Inferior parietal cortex (tissue), 1 donor: ENCODE measurements at regions not wholly inside any gene's neighbourhood (a gene's known extent, or its start where the extent isn't known, plus 50 kb on each side); places are given as distances from the start of the nearest gene placed in this dataset.
"Not testable (repeated sequence)": the region's sequence is repeated elsewhere in the genome, so short reads cannot be mapped to it uniquely, and the experiment has no call there.

Experiments
- DNase-seq: peaks from one replicate; pipeline ENCODE4 v3.0.0-alpha.2; 2016; ENCODE audit errors: extremely low spot score

DNA sequence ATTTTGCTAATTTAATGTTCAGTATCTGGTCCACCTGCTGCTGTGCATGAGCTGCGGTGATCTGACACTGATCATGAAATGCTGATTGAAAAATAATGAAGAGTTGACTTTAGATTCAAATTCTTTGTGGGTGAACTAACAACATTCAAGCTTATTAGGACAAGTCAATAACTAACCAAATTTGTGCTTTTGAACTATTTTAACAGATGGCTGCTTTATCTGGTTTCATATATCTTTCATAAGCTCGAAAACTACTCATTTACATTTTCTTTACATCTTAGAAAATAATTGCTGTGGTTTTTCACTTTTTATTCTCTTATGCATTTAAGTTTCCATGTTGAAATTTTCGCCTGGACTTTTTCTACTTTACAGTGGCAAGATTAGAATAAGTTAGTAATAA is 274.8 kb upstream of the CCNG1 start:
- DNase-seq, result no peak

DNA sequence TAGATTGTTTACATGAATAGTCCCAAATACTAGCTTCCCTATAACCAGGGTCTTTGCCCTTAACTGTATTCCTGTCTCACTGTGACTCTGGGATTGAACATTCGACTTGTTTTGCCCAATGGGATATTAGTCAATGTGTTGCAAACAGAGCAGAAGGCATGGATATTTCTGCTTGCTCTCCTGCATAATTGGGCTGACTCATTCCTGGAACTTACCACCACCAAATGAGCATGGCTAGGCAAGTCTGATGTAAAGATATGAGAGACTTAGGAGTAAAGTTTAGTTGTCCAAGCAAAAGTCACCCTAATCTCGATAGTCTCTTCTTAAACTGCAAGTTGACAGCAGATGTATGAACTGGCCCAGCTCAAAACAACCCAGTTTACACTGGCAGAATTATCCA is 273.5 kb upstream of the CCNG1 start:
- no peak for DNase-seq

DNA sequence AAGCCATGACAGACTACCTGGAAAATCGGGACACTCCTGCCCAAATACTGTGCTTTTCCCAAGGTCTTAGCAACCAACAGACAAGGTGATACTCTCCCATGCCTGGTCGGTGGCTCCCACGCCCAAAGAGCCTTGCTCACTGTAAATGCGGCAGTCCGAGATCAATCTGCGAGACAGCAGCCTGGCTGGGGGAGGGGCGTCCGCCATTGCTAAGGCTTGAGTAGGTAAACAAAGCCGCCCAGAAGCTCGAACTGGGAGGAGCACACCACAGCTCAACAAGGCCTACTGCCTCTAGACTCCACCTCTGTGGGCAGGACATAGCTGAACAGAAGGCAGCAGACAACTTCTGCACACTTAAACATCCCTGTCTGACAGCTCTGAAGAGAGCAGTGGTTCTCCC is 272.1 kb upstream of the CCNG1 start:
- no peak for DNase-seq

DNA sequence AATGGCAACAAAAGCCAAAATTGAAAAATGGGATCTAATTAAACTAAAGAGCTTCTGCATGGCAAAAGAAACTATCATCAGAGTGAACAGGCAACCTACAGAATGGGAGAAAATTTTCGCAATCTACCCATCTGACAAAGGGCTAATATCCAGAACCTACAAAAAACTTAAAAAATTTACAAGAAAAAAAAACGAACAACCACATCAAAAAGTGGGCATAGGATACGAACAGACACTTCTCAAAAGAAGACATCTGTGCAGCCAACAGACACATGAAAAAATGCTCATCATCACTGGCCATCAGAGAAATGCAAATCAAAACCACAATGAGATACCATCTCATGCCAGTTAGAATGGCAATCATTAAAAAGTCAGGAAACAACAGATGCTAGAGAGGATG is 267.2 kb upstream of the CCNG1 start:
- DNase-seq, result not testable (repeated sequence)

DNA sequence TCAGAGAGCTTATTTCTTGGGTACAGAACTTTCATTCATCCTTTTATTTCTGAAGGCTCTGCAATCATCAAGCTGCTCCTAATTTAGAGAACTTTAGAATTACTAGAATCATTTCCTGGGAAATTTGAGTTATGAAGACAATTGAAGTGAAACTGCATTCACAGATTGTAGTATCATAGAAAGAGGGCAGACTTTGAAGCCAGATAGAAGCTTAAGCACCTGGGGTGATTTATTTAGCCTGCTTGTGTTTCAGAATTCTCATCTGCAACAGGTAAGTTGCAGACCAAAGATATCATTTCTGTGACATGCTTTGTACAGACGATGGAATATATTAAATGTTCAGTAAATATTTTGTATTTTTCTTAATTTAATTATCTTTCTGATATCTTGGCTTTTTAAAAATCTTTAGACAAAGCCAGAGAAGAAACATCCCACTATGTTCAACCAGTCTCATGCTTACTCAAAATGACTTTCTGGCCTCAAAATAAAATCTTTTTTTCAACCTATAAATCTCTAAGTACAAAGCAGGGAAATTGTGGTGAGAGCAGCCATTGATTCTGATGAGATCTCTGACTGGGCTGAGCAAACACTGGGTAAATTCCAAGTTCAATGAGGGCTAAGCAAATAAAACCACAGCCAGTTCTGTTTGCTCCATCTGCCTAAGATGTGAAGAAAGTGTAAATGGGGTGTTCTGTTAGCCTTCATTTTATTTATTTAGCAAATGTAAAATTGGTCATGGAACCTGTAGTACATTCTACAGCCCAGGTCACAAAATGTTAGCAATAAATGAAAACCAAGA is 264.7 kb upstream of the CCNG1 start:
- DNase-seq, result no peak

DNA sequence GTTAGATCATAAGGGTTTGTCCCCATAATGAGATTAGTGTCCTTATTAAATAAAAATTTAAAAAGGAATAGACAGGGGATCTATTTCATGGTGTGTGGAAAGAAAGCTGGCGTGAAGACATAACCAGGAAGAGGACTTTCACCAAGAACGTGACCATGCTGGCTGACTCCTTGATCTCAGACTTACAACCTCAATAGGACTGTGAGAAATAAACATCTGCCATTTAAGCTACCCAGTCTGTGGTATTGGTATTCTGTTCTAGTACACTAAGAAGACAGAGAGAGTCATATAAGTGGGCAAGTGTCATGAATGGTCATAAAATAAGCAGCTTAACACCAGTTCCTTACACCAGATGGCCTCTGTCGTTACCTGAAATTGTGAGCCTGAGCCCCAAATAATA is 259.4 kb upstream of the CCNG1 start:
- no peak for DNase-seq

DNA sequence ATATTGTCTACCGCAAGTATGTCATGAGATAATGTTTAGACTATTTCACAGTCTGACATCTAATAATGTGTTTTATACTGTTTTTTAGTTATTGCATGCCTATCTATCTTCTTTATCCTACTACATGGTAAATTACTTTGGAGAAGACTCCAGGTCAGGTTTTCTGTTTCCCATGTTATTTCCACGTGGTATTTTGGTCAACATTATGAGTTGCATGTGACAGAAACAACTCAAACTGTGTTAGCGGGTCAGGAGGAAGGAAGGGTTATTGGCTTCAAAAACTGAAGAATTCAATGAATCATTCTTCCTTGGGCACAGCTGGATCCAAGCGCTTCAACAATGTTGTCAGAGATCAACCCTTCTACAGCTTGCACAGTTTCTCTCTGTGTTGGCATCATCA is 252.1 kb upstream of the CCNG1 start:
- no peak for DNase-seq

DNA sequence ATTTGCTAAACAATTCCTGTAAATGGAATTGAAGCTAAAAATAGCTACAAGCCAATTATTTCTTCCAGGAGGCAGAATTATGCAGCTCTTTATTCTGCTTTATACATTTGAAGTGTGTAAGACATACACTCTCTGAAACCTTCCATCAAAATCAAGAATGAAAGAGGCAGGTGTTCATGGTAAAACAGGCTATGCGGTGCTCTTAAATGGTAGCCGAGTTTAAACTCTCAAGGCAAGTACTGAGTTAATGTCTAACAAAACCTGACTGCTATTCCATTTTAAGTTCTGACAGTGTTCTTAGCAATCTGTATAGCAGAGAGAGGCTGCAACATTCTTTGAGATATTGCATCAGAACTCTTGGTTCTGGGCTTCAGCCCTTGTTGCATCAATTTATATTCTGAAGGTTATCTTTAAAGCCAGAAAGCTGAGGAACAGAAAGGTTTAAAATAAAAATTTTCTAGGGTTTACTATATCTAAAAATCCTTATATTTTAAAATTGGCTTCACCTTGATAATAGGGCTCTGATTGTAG is 248.3 kb upstream of the CCNG1 start:
- no peak for DNase-seq

DNA sequence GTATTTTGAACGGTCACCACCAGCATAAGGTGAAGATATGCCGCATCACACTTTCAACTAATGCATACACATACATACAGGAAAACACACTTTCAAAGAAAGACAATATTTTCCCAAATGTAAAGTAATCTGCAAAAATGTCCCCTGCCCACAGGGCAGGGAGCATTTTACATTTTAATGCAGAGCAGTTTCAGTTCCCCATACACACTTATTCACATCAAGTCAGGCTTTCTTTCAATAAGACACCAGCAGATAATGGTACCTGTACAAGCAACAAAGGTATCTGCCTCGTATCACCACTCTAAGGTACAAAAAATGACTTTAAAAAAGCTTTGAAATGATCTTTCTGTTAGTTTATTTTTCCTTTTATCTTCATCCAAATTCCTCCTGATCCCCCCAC is 247.1 kb upstream of the CCNG1 start:
- DNase-seq, result no peak

DNA sequence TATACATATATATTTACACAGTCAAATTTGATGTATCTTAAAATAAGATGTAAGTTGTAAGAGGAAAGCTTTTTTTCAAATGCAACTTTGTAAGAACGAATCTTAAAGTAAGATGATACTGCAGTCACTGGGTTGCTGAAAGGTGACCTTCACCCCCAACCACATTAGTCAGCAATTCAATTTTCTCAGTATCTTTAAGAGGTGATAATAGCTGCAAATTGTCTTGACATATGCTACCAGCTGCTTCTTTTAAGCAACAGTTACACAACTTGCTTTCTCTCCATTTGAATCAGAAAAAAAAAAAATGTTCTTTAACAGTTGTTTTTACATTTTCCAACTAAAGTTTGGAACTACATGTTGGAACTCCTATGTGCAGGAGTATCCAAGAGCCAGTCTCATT is 246.6 kb upstream of the CCNG1 start:
- DNase-seq, result no peak

DNA sequence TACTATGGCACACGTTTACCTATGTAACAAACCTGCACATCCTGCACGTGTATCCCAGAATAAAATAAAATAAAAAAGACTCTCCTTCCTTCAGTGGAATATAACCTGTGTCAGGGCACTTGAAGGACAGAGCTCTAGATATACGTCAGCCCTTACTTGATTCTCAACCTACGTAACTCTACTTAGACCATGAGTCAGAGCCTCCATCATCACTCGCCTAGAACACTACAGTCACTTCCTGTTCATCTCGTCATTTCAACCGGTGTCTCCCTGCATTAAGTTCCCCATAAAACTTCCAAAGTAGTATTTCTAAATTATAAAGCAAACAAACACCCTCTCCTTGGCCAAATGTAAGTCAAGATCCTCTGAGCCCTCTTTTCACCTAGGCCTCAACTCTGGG is 243.5 kb upstream of the CCNG1 start:
- no peak for DNase-seq

DNA sequence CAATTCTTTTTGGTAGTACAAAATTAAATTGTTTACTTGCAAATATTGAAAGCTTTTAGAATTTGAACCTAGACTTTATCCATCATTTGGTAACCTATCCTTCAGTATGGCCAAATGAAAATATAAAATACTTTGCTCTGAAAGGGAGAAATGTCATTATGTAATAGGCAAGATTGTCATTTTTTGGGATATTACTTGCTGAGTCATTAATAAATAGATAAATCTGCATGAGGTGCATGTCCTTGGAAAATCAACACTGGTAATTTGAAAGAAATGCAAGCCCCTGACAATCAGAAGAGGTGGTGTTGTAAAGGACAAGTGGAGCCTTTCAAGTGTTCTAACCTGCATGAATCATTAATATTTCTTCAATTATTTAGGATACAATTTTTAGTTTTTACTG is 231.8 kb upstream of the CCNG1 start:
- no peak for DNase-seq

DNA sequence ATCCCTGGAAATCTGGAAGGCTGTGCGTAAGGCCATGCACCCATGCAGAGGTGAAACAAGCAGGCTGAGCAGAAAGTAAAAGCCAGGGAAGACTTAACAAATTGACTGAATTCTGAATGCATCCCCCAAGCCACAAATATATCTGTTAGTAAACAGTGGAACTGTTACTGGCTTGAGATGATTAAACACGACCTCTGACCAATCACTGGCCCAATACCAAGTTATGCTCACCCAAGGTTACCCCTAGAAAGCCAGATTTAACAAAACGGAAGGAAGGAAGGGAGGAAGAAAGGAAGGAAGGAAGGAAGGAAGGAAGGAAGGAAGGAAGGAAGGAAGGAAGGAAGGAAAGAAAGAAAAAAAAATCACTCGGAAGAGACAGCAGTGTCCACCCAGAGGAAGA is 215.8 kb upstream of the CCNG1 start:
- DNase-seq, result no peak

DNA sequence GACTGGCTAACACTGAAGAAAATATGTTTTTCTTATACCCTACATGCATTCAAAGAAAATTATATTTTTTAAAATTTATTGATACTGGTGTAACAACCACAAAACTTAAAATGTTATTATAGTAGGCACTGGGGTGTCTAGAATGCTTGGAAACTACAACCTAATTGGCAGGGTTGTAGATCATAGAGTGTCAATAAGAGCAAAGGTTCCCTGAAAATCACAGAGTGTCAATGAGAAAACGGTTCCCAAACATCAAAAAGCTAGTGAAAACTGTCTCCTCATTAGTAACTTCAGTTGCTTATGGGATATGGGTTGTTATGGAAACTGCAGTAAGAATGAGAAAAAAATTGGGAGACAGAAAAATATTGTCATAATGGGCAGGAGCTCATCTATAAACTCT is 214.4 kb upstream of the CCNG1 start:
- no peak for DNase-seq

DNA sequence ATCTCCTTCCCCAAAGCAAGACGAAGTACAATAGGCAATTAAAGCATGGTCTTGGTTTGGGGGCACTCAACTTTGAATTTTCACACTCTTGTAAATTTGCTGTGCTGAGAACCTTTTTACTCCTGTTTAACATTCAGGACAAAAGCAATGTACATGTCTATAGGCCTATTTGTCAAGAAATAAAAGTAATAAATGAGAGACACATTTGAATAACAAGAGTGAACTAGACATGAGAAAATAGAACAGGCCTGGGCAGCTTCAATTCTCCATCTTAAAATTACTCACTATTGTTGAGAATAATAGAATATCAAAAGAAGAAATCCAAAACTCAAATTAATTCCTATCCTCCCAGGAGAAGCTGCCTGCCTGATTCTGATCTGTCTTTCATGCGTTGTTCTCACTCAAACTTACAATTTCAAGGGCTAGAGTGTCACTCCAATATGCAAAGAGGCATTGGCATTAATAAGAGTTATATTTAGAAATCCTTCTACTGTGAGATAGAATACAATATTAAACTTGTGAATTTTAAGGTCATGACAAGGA is 192.9 kb upstream of the CCNG1 start:
- DNase-seq, result no peak

DNA sequence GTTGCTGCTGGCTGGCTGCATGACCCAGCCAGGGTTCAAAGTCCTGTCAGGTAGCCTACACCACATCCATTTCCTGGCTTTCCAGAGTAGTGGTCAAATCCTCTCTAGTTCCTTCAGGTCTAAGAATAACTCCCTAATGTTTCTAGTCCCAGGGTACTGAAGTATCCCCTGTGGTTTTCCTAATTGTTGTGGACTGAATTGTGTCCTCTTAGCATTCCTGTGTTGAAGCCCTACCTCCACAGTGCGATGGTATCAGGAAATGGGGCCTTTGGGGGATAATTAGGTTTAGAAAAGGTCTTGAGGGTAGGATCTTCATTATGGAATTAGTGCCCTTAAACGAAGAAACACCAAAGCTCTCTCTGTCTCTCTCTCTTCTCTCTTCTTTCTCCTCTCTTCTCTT is 191.8 kb upstream of the CCNG1 start:
- DNase-seq, result no peak

DNA sequence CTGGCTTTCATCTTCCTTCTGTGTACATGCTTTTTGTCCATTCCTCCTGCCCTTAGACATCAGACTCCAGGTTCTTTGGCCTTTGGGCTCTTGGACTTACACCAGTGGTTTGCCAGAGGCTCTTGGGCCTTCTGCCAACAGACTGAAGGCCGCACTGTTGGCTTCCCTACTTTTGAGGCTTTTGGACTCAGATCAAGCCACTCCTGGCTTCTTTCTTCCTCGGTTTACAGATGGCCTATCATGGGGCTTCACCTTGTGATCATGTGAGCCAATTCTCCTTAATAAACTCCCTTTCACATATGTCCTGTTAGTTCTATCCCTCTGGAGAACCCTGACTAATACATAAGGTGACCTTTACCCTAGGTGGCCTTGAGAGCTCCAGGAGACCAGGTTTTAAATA is 189.1 kb upstream of the CCNG1 start:
- DNase-seq, result no peak

DNA sequence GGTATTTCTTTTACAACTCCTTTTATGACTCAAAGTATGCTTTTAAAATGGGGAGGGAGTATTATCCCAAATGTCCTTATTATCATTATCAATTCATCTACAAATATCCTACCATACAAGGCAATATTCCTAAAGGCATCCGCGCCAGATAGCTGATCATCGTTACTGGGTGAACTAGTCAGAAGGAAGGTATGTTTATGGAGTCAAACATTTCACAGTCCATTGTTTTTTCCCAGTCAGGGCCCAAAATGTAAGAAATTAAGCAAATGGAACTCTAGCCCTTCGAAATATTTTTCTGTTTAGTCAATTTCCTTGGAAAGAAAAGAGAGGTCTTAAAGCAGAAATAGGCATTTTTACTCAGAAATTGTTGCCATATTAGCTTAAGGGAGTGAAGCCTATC is 188.5 kb upstream of the CCNG1 start:
- no peak for DNase-seq

DNA sequence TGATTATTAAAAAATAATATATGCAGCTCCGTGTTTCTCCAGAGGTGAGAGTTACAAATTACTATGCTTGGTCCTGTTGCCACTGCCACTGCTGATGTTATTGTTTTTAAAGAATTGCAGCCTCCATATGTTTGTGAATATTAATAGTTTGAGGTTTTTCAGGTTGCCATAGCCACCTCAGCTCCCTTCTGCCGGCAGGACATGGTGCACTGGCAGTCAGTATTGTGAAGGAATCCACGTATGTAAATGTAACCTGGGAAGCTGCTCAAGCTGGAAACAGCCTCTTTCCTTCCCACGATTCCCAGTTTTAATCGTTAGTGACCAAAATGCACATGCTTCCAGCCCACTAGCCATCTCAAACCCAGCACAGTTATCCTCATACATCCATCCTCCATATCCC is 184.4 kb upstream of the CCNG1 start:
- no peak for DNase-seq

DNA sequence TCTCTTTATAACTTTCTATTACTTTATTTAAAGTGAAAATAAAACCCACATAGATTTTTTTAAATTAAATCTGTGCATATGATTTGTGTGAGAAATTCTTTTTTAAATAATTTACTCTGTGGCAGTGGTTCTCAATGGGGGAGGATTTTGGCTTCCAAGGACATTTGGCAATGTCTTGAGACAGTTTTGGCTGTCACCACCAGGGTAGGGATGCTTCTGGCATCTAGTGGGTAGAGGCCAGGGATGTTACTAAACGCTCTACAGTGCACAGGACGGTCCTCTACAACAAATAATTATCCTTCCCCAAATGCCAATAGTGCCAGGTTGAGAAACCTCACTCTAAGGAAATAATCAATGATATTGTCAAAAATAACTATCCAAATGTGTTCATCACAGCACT is 177.9 kb upstream of the CCNG1 start:
- DNase-seq, result no peak

DNA sequence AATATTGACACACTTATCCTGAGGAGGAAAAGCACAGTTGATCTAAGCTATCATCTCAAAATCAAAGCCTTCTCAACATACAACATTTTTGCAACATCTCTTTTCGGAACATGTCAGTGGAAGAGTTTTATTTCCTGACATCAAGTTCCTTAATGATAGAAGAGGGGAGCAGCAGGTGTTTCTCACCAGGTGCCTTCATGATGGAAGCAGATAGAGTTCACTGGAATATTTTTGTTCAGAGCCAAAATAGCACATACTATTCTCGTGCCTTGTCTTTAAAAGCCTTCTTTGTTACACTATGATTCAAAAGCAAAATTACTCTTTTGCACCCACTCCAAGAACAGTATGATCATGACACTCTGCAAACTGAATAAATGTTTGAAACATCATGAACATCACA is 176.9 kb upstream of the CCNG1 start:
- no peak for DNase-seq

DNA sequence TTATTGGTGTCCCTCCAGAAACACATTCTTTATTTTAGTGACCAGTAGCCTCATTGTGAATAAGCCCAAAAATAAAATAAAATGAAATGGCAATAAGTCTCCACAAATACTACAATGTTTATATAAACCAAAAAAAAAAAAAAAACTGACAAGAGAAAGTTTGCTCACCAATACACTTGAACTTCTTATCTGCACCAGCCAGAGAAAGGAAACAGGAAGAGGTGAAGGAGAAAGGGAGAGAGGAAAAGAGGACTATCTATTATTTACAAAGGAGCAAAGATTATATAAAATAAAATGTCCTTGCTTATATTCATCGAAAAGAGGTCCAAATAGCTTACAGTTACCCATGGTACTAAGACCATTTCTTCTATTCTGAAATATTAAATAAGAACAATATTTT is 176.4 kb upstream of the CCNG1 start:
- no peak for DNase-seq

DNA sequence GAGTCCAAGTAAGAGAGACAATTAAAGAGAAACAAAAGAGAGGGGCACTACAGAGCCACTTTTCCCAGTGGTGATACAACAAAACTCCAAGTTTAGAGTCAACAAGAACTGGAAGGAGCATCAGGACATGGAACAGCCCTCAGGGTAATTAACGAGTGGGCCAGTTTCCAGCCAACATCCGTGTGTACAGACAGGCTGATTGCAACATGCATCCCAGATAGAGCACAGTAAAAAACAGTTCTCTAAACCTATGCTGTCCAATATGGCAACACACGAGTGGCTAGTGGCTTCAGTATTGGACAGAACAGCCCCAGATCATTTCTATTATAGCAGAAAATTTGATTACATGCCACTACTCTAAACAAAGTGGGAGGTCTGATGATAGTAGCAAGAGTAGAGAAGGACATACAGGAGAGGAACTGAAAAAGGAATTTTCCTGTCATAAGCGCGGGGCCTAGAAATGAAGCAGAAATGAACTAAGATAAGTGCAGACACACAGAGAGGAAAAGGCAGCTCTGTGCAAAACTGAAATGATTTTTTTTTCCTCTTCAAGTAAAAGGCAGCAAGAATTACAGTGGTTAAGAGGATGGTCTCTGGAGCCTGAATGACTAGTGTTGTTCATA is 175.6 kb upstream of the CCNG1 start:
- no peak for DNase-seq
